Esophagus muscularis mucosa (tissue), 4 donors: ENCODE measurements at regions not wholly inside any gene's neighbourhood (a gene's known extent, or its start where the extent isn't known, plus 50 kb on each side); places are given as distances from the start of the nearest gene placed in this dataset.

Experiments
- CTCF ChIP-seq, 3 experiments: fragments of 200-600 bp in 2 of 3; fragments of 450-650 bp in 1 of 3; sonication (generic) in 2 of 3; IDR thresholded peaks; one replicate each; pipeline ENCODE4 v1.5.1; 2017 to 2019; ENCODE audit warnings: antibody characterized with exemption in 3 of 3, mild to moderate bottlenecking in 2 of 3, moderate library complexity in 1 of 3
- EP300 ChIP-seq: sonication (generic); formaldehyde crosslinking; IDR thresholded peaks from one replicate; pipeline ENCODE4 v1.6.1; 2017; ENCODE audit warnings: antibody characterized with exemption
- POLR2A ChIP-seq: fragments of 450-650 bp; IDR thresholded peaks from one replicate; pipeline ENCODE4 v1.6.1; 2017; ENCODE audit warnings: antibody characterized with exemption, moderate library complexity, mild to moderate bottlenecking, low read depth
- POLR2AphosphoS5 ChIP-seq, 2 donors: sonication (generic); formaldehyde crosslinking; IDR thresholded peaks; one replicate each; pipeline ENCODE4 v1.6.1; 2017; ENCODE audit warnings: antibody characterized with exemption in 2 of 2

DNA sequence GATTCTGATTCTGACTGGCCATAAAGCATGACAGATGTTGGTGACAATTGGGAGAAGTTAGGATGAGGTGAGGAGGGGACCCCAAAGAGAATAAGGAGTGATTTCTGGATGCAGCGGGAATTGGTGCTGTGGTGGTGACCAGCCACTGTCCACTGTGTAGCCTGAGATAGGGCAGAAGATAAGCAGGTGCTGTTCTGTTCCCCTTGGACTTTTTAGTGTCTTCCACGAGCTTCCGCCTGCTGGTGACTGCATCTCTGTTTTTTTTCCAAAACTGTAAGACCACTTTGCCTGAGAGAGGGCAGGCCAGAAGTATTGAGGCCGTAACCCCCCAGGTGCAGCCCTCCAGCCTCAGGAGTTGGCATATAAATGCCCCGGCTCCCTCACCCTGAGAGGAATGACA lies 161.2 kb upstream of the MYL2 start:
- no peak for TF ChIP-seq CTCF (IDR thresholded peaks at IDR 0.05)
- no peak for TF ChIP-seq POLR2A
- TF ChIP-seq EP300, result no peak
- no peak for TF ChIP-seq POLR2AphosphoS5 (IDR thresholded peaks at IDR 0.05)
